ENCODE measurements at regions not wholly inside any gene's neighbourhood (a gene's known extent, or its start where the extent isn't known, plus 50 kb on each side); places are given as distances from the start of the nearest gene placed in this dataset.
A peak's percentile ranks its signal among the peaks of the same experiment; 100 is the strongest.
"Not testable (repeated sequence)": the region's sequence is repeated elsewhere in the genome, so short reads cannot be mapped to it uniquely, and the experiment has no call there.

- in situ Hi-C loops (cut with MboI; ENCODE audit: low sequenced_read_pairs in 4 of 4) = no loop called here
- no peak overlapping the region for H3K27ac ChIP-seq
- ATAC-seq = no peak
- TF ChIP-seq CTCF (IDR thresholded peaks at IDR 0.05 in 4 of 5, conservative IDR thresholded peaks at IDR 0.05 in 1 of 5) = no peak
- no peak for TF ChIP-seq POLR2A (IDR thresholded peaks at IDR 0.05)
- no peak for DNase-seq
- no peak overlapping the region for H3K4me3 ChIP-seq
- H3K36me3 ChIP-seq = no peaks in the 10 kb centered on the region
- H3K9me3 ChIP-seq = no peaks in the 10 kb centered on the region
- intact Hi-C loops (cut with DNase I; ENCODE audit: low total_unique reads) = no loop called here
- H3K27me3 ChIP-seq = no peaks in the 10 kb centered on the region
- H3K4me1 ChIP-seq = no peaks in the 10 kb centered on the region
These were observed 739.5 kb upstream of the GRAMD2B start for GRCh38 chr5:125683669-125684068.

GRCh38 chr5:125685771-125686170 lies 737.4 kb upstream of the GRAMD2B start:
- ATAC-seq (no peak), DNase-seq (no peak)
- TF ChIP-seq CTCF (IDR thresholded peaks at IDR 0.05 in 4 of 5, conservative IDR thresholded peaks at IDR 0.05 in 1 of 5) = no peak
- TF ChIP-seq POLR2A (IDR thresholded peaks at IDR 0.05) = no peak
- no peak overlapping the region for H3K4me3 ChIP-seq
- no peak overlapping the region for H3K27ac ChIP-seq
- H3K36me3 ChIP-seq = no peaks in the 10 kb centered on the region
- intact Hi-C loops (cut with DNase I; ENCODE audit: low total_unique reads) = no loop called here
- H3K9me3 ChIP-seq = no peaks in the 10 kb centered on the region
- no peaks in the 10 kb centered on the region for H3K27me3 ChIP-seq
- H3K4me1 ChIP-seq = no peaks in the 10 kb centered on the region
- in situ Hi-C loops (cut with MboI; ENCODE audit: low sequenced_read_pairs in 4 of 4) = no loop called here

GRCh38 chr5:125691738-125692530 lies 731.3 kb upstream of the GRAMD2B start:
- DNase-seq; H3K4me1 ChIP-seq; H3K27me3 ChIP-seq; H3K36me3 ChIP-seq; ATAC-seq; intact Hi-C loops (cut with DNase I; ENCODE audit: low total_unique reads); H3K9me3 ChIP-seq; H3K27ac ChIP-seq; H3K4me3 ChIP-seq; in situ Hi-C loops (cut with MboI; ENCODE audit: low sequenced_read_pairs in 4 of 4): not testable (repeated sequence)

GRCh38 chr5:125695996-125696655 lies 727.1 kb upstream of the GRAMD2B start:
- Histone ChIP-seq H3K27me3 (no peaks in the 10 kb centered on the region), H3K4me1 (peaks cover 12 to 14% of the 10 kb centered on the region in 2 donors), H3K9me3 (no peaks in the 10 kb centered on the region), H3K4me3 (no peak overlapping the region), H3K27ac (no peak overlapping the region), H3K36me3 (no peaks in the 10 kb centered on the region)
- TF ChIP-seq CTCF (IDR thresholded peaks at IDR 0.05 in 4 of 5, conservative IDR thresholded peaks at IDR 0.05 in 1 of 5) (no peak), POLR2A (IDR thresholded peaks at IDR 0.05) (no peak)
- in situ Hi-C loops (cut with MboI; ENCODE audit: low sequenced_read_pairs in 4 of 4) = no loop called here
- no peak for ATAC-seq
- intact Hi-C loops (cut with DNase I; ENCODE audit: low total_unique reads) = no loop called here
- DNase-seq = no peak

GRCh38 chr5:125696762-125697161 lies 726.4 kb upstream of the GRAMD2B start:
- in situ Hi-C loops (cut with MboI; ENCODE audit: low sequenced_read_pairs in 4 of 4) = no loop called here
- H3K9me3 ChIP-seq = no peaks in the 10 kb centered on the region
- H3K27me3 ChIP-seq = no peaks in the 10 kb centered on the region
- DNase-seq (peak in 1 of 2 donors; percentile 11), ATAC-seq (no peak)
- TF ChIP-seq POLR2A (IDR thresholded peaks at IDR 0.05) = no peak
- TF ChIP-seq CTCF (IDR thresholded peaks at IDR 0.05 in 4 of 5, conservative IDR thresholded peaks at IDR 0.05 in 1 of 5) = no peak
- intact Hi-C loops (cut with DNase I; ENCODE audit: low total_unique reads) = no loop called here
- no peak overlapping the region for H3K4me3 ChIP-seq
- no peak overlapping the region for H3K27ac ChIP-seq
- H3K4me1 ChIP-seq = peaks cover 12 to 14% of the 10 kb centered on the region in 2 donors
- H3K36me3 ChIP-seq = no peaks in the 10 kb centered on the region

All from gastrocnemius medialis (tissue), 4 donors.